GM21447 (cell line): ENCODE measurements at regions not wholly inside any gene's neighbourhood (a gene's known extent, or its start where the extent isn't known, plus 50 kb on each side); places are given as distances from the start of the nearest gene placed in this dataset.

Experiments
- ATAC-seq: cut with Tn5 transposase; IDR thresholded peaks from one replicate; pipeline ENCODE4 v1.9.1; 2021; ENCODE audit not compliant: unreplicated experiment

- ATAC-seq: no peak
These were observed 145.2 kb upstream of the BTG1 start for GRCh38 chr12:92290886-92291285.

- no peak for ATAC-seq
These were observed 144.7 kb upstream of the BTG1 start for GRCh38 chr12:92290350-92290695.

GRCh38 chr12:92289629-92290349 lies 144.1 kb upstream of the BTG1 start:
- ATAC-seq: no peak

- no peak for ATAC-seq
These were observed 142.9 kb upstream of the BTG1 start for GRCh38 chr12:92288561-92288960.

- ATAC-seq: no peak
These were observed 132.8 kb upstream of the BTG1 start for GRCh38 chr12:92278378-92278828.

GRCh38 chr12:92277795-92278194 lies 132.1 kb upstream of the BTG1 start:
- no peak for ATAC-seq

GRCh38 chr12:92276276-92276675 lies 130.6 kb upstream of the BTG1 start:
- ATAC-seq: no peak

- no peak for ATAC-seq
These were observed 130.0 kb upstream of the BTG1 start for GRCh38 chr12:92275443-92276154.

GRCh38 chr12:92273076-92273475 lies 127.4 kb upstream of the BTG1 start:
- no peak for ATAC-seq

GRCh38 chr12:92272061-92272964 lies 126.7 kb upstream of the BTG1 start:
- no peak for ATAC-seq

- ATAC-seq: no peak
These were observed 125.7 kb upstream of the BTG1 start for GRCh38 chr12:92271341-92271740.

- ATAC-seq: no peak
These were observed 124.9 kb upstream of the BTG1 start for GRCh38 chr12:92270521-92270920.

- no peak for ATAC-seq
These were observed 123.3 kb upstream of the BTG1 start for GRCh38 chr12:92268946-92269345.

- no peak for ATAC-seq
These were observed 116.0 kb upstream of the BTG1 start for GRCh38 chr12:92261692-92262091.

GRCh38 chr12:92261071-92261470 lies 115.4 kb upstream of the BTG1 start:
- ATAC-seq: no peak

- no peak for ATAC-seq
These were observed 114.1 kb upstream of the BTG1 start for GRCh38 chr12:92259696-92260251.

GRCh38 chr12:92259291-92259690 lies 113.6 kb upstream of the BTG1 start:
- ATAC-seq: no peak

GRCh38 chr12:92257261-92257660 lies 111.6 kb upstream of the BTG1 start:
- ATAC-seq: no peak

GRCh38 chr12:92255741-92256140 lies 110.1 kb upstream of the BTG1 start:
- no peak for ATAC-seq

GRCh38 chr12:92253301-92253700 lies 107.7 kb upstream of the BTG1 start:
- ATAC-seq: no peak

GRCh38 chr12:92248977-92249376 lies 103.3 kb upstream of the BTG1 start:
- ATAC-seq: no peak
